Motor neuron (in vitro differentiated cells): ENCODE measurements at regions not wholly inside any gene's neighbourhood (a gene's known extent, or its start where the extent isn't known, plus 50 kb on each side); places are given as distances from the start of the nearest gene placed in this dataset.

Source experiments
- ATAC-seq, 8 experiments: fragments of 200-7000 bp; cut with Tn5 transposase; replicated peaks in 6 of 8; 2 replicates each; pipeline ENCODE4 v1.8.0; 2021; ENCODE audit warnings: mild to moderate bottlenecking in 8 of 8, moderate library complexity in 8 of 8
- H3K27ac ChIP-seq, 2 donors: fragments of 250-450 bp; sonication (Bioruptor Pico); 2 replicates each; pipeline ENCODE4 v1.9.0; 2021; ENCODE audit warnings: antibody characterized with exemption in 2 of 2, mild to moderate bottlenecking in 2 of 2, moderate library complexity in 1 of 2
- H3K4me1 ChIP-seq, 2 donors: fragments of 250-450 bp; sonication (Bioruptor Pico); replicated peaks in 1 of 2; 2 replicates each; pipeline ENCODE4 v1.6.1; 2021; ENCODE audit warnings: antibody characterized with exemption in 2 of 2, mild to moderate bottlenecking in 2 of 2, moderate library complexity in 1 of 2
- H3K4me3 ChIP-seq, 5 donors: fragments of 250-450 bp; sonication (Bioruptor Pico); 2 replicates each; pipeline ENCODE4 v1.9.0; 2021; ENCODE audit warnings: antibody characterized with exemption in 5 of 5, mild to moderate bottlenecking in 5 of 5, moderate library complexity in 4 of 5
- WGBS, 10 experiments: fragments of 450-650 bp; shearing (Covaris generic); methylation state at CpG; one replicate each; pipeline ENCODE4 v1.0.0; 2022; 5-methylcytosine and 5-hydroxymethylcytosine counted together
- in situ Hi-C, 9 experiments: fragments of 400-800 bp; cut with MboI; loops; one replicate each; pipeline ENCODE4 v1.15.0; 2021; ENCODE audit warnings: low sequenced_read_pairs in 9 of 9, low pct_unique_long_range_greater_than_20kb in 2 of 9; ENCODE audit not compliant: unreplicated experiment in 9 of 9

DNA sequence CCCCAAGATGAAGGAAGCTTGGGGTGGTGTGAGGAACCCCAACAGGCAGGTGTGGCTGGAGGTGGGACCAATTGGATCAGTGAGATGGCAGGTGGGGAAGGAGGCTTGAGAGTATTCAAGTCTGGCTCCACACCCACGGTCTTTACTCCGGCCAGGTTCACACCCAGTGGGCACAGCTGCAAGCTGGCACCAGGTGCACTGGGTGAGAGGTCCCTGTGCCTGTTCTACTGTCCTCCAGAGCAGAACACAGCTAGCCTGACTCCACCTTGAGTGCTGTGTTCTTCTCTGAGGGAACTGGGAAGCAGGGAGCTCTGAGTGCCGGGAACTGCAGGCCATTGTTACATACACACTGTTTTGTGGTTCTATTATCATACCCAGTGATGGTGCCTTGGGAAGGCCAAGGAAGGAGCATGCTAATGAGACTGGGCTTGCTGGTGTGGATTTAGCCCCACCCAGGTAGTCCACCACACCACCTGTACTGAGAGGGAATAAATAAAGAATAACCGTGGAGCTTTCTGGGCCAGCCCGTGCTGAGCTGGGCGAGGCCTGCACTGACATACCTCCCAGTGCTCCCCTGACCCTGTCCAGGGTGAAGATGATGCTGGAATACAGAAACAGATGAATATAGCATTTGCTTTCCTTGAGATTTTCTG is 93.4 kb downstream of the ABHD5 start:
- Histone ChIP-seq H3K4me1 (no peaks in the 10 kb centered on the region), H3K4me3 (no peak overlapping the region), H3K27ac (no peak overlapping the region)
- in situ Hi-C loops, result no loop called here
- ATAC-seq, result peak in 1 of 8 experiments; percentile 79
- 56 to 100% (median 82%) methylated on average over 1 to 4 of the region's 6 CpGs; no CpG with 5 or more reads in 6 of the 10 experiments for WGBS, 10 experiments

DNA sequence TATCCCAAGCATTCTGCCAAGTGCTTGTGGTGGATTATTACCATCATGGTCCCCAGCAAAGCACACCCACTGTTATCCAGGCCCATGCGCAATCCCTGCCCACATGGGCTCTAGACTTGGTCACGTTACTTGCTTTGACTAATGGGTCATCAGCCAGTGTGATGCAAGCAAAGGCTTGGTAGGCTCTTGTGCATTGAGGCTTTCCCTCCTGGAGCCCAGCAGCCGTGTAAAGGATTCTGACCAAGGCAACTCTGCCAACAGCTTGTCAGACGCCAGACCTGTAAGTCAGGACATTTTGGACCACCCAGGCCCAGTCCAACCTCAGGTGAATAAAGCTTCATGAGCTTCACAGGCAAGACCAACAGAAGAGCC is 93.9 kb downstream of the ABHD5 start:
- no peaks in the 10 kb centered on the region for H3K4me1 ChIP-seq
- in situ Hi-C loops, result no loop called here
- no peak overlapping the region for H3K4me3 ChIP-seq
- no peak overlapping the region for H3K27ac ChIP-seq
- WGBS, 10 experiments, result 20 to 100% (median 80%) methylated on average over 1 to 4 of the region's 4 CpGs; no CpG with 5 or more reads in 5 of the 10 experiments
- peak in 1 of 8 experiments; percentile 34 for ATAC-seq

GRCh38 chr3:43785551-43785950 is 94.8 kb downstream of the ABHD5 start:
- Histone ChIP-seq H3K27ac (no peak overlapping the region), H3K4me3 (no peak overlapping the region), H3K4me1 (no peaks in the 10 kb centered on the region)
- in situ Hi-C loops, result no loop called here
- peak in 2 of 8 experiments; percentile 37 to 53 for ATAC-seq
- WGBS, 10 experiments, result 40 to 100% (median 78%) methylated on average over 1 to 8 of the region's 8 CpGs

DNA sequence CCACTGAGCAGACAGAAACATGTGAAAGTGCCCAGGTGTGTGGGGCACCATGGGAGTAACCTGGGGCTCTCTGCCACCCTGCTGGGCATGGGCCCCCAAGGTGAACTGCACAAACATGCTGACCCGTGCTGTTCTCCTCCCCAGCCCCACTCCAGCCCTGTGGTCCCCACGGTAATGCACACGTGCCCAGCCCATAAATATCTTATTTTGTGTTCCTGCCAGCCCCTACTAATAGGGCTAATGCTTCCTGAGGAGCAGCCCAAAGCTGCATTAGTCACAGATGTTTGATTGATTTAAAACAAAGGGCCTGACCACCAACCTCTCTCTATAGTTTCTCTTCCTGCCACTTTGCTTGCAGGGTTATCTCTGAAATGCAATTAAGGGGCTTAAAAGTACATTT is 95.4 kb downstream of the ABHD5 start:
- H3K4me1 ChIP-seq, result no peaks in the 10 kb centered on the region
- H3K4me3 ChIP-seq, result no peak overlapping the region
- WGBS, 10 experiments, result 0 to 20% (median 14%) methylated on average over 1 to 3 of the region's 3 CpGs; no CpG with 5 or more reads in 6 of the 10 experiments
- ATAC-seq, result peak in 2 of 8 experiments; percentile 32 to 56
- in situ Hi-C loops, result no loop called here
- H3K27ac ChIP-seq, result no peak overlapping the region

DNA sequence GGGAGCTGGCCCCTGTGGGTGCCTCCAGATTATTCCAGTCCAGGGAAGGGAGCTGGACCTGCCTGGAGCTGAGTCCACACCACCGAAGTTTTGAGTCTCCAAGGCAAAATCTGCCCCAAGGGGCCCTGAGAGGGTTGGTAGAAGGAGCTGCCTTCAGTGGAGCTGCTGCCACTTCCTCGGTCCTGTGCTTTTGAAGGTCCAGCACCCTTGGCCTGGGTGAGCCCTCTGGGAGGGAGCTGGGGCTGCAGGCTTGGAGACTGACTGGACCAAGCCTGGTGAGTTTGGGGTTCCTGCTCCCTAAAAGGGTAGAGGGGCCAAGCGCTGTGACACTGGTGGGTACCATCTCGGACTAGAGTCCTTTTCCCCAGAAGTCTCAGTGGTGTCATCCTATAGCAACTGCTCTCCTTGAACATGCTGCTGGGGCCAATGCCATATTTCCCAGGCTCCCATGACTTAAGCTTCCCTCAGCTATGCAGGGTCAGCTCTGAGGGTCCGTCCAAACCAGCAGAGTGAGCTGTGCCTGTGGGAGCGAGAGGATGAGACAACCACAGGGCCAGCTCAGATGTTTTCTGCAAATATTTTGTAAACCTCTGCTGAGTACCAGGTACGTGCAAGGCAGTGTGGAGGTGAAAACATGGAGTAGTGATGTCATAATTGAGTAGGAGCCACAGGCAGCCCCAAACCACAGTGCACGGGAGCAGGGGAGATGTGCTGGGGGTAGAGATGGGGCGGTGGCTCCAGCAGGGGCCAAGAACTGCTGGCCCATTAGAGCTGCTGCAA is 96.0 kb downstream of the ABHD5 start:
- no peaks in the 10 kb centered on the region for H3K4me1 ChIP-seq

GRCh38 chr3:43787330-43787729 is 96.6 kb downstream of the ABHD5 start:
- H3K27ac ChIP-seq, result no peak overlapping the region
- WGBS, 10 experiments, result 89 to 100% (median 100%) methylated on average over 1 to 3 of the region's 3 CpGs; no CpG with 5 or more reads in 7 of the 10 experiments
- no peaks in the 10 kb centered on the region for H3K4me1 ChIP-seq
- no peak overlapping the region for H3K4me3 ChIP-seq
- in situ Hi-C loops, result no loop called here
- ATAC-seq, result no peak

More for the DNA sequence above, 96.0 kb downstream of the ABHD5 start:
- no peak overlapping the region for H3K27ac ChIP-seq
- in situ Hi-C loops, result no loop called here
- no peak for ATAC-seq
- H3K4me3 ChIP-seq, result no peak overlapping the region
- WGBS, 10 experiments, result 30 to 100% (median 82%) methylated on average over 1 to 2 of the region's 9 CpGs; no CpG with 5 or more reads in 4 of the 10 experiments

- no peaks in the 10 kb centered on the region for H3K4me1 ChIP-seq
- no peak for ATAC-seq
- H3K27ac ChIP-seq, result no peak overlapping the region
- 29 to 100% (median 93%) methylated on average over 1 of the region's 1 CpG; no CpG with 5 or more reads in 4 of the 10 experiments for WGBS, 10 experiments
- in situ Hi-C loops, result no loop called here
- H3K4me3 ChIP-seq, result no peak overlapping the region
These were observed 98.3 kb downstream of the ABHD5 start for GRCh38 chr3:43789028-43789427.

DNA sequence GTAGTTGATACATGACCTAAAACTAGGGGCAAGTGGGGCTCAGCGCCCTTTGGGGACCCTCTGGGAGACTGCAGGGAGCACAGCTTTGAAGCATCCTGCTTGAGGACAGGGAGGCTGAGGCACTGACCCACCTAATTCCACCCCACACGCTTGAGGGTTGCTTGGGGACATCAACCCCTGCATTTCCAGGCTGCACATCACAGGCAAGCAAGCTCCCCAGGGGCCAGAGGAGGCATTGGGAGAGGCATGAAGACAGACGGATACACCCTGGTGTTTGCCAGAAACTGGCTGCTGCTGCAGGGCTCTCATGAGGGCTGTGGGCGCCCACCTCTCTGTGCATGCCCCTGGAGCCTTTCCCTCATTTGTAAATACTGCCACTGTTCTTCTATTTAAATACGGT is 99.3 kb downstream of the ABHD5 start:
- Histone ChIP-seq H3K4me1 (no peaks in the 10 kb centered on the region), H3K4me3 (no peak overlapping the region), H3K27ac (no peak overlapping the region)
- WGBS, 10 experiments, result 50 to 80% (median 71%) methylated on average over 1 to 5 of the region's 5 CpGs; no CpG with 5 or more reads in 3 of the 10 experiments
- no peak for ATAC-seq
- in situ Hi-C loops, result no loop called here

- in situ Hi-C loops, result no loop called here
- ATAC-seq, result no peak
- Histone ChIP-seq H3K4me3 (no peak overlapping the region), H3K27ac (no peak overlapping the region), H3K4me1 (no peaks in the 10 kb centered on the region)
- WGBS, 10 experiments, result 50 to 80% (median 69%) methylated on average over 1 to 5 of the region's 6 CpGs; no CpG with 5 or more reads in 5 of the 10 experiments
These were observed 99.7 kb downstream of the ABHD5 start for GRCh38 chr3:43790476-43790875.

- H3K4me3 ChIP-seq, result no peak overlapping the region
- in situ Hi-C loops, result no loop called here
- H3K4me1 ChIP-seq, result no peaks in the 10 kb centered on the region
- ATAC-seq, result no peak
- no peak overlapping the region for H3K27ac ChIP-seq
These were observed 100.5 kb downstream of the ABHD5 start for GRCh38 chr3:43791246-43791645.

DNA sequence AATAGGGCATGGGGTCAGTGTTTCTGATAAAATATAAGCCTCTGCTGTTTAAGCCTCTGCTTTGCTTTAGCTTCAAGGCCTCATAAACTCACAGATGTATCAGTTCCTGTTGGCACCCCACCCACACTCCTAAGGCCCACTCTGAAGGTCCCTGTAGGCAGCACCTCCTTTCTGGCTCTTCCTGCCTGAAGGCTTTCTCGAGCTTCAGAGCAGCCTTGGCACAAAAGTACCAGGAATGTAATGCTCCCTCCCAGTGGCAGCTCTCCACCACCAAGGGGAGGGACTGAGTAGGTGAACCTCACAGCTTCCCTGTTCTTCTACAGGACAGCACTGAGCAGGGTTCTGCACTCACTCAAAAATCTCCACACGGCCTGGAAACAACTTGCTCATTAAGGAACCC is 102.2 kb downstream of the ABHD5 start:
- Histone ChIP-seq H3K27ac (no peak overlapping the region), H3K4me3 (no peak overlapping the region), H3K4me1 (no peaks in the 10 kb centered on the region)
- WGBS, 10 experiments, result 0 to 80% (median 60%) methylated on average over 1 to 2 of the region's 2 CpGs; no CpG with 5 or more reads in 3 of the 10 experiments
- in situ Hi-C loops, result no loop called here
- peak in 3 of 8 experiments; percentile 33 to 67 (median 41) for ATAC-seq

GRCh38 chr3:43793648-43794372 is 103.1 kb downstream of the ABHD5 start:
- Histone ChIP-seq H3K4me3 (no peak overlapping the region), H3K27ac (no peak overlapping the region), H3K4me1 (no peaks in the 10 kb centered on the region)
- no peak for ATAC-seq
- 40 to 100% (median 83%) methylated on average over 1 to 7 of the region's 9 CpGs; no CpG with 5 or more reads in 3 of the 10 experiments for WGBS, 10 experiments
- in situ Hi-C loops, result no loop called here

GRCh38 chr3:43794776-43795175 is 104.0 kb downstream of the ABHD5 start:
- in situ Hi-C loops, result no loop called here
- 13 to 100% (median 80%) methylated on average over 1 of the region's 1 CpG; no CpG with 5 or more reads in 5 of the 10 experiments for WGBS, 10 experiments
- no peak overlapping the region for H3K4me3 ChIP-seq
- H3K4me1 ChIP-seq, result no peaks in the 10 kb centered on the region
- H3K27ac ChIP-seq, result no peak overlapping the region
- no peak for ATAC-seq
